A673 (cell line): ENCODE measurements at regions not wholly inside any gene's neighbourhood (a gene's known extent, or its start where the extent isn't known, plus 50 kb on each side); places are given as distances from the start of the nearest gene placed in this dataset.

Experiments used
- CTCF ChIP-seq: fragments of 300-800, 200-600 bp; sonication (generic); conservative IDR thresholded peaks from 2 replicates; pipeline ENCODE4 v1.5.1; 2017; ENCODE audit warnings: low read depth, mild to moderate bottlenecking, antibody characterized with exemption, low read length, moderate library complexity, mixed read lengths
- EZH2 ChIP-seq: fragments of 200-600 bp; sonication (generic); IDR thresholded peaks from 2 replicates; pipeline ENCODE4 v1.6.1; 2017; ENCODE audit warnings: borderline replicate concordance, low read depth, mild to moderate bottlenecking, mixed read lengths, antibody characterized with exemption, low read length; ENCODE audit not compliant: poor library complexity, severe bottlenecking

- TF ChIP-seq CTCF (no peak), EZH2 (no peak)
Measured at GRCh38 chr2:5385596-5385995, 306.6 kb upstream of the SOX11 start.
